MG63 (cell line): ENCODE measurements at regions not wholly inside any gene's neighbourhood (a gene's known extent, or its start where the extent isn't known, plus 50 kb on each side); places are given as distances from the start of the nearest gene placed in this dataset.

Experiments
- DNase-seq: peaks from one replicate; pipeline ENCODE4 v3.0.0-alpha.2; 2020
- H3K27me3 ChIP-seq: fragments of 250-450 bp; sonication (Bioruptor Pico); 2 replicates; pipeline ENCODE4 v1.5.1; 2020; ENCODE audit warnings: mild to moderate bottlenecking, moderate library complexity
- H3K36me3 ChIP-seq: fragments of 250-450 bp; sonication (Bioruptor Pico); 2 replicates; pipeline ENCODE4 v1.5.1; 2020; ENCODE audit warnings: mild to moderate bottlenecking, moderate library complexity
- H3K4me3 ChIP-seq: fragments of 250-450 bp; sonication (Bioruptor Pico); 2 replicates; pipeline ENCODE4 v1.5.1; 2020; ENCODE audit warnings: mild to moderate bottlenecking, moderate library complexity
- H3K9me3 ChIP-seq: fragments of 250-450 bp; sonication (Bioruptor Pico); 2 replicates; pipeline ENCODE4 v1.5.1; 2020; ENCODE audit warnings: mild to moderate bottlenecking, moderate library complexity

DNA sequence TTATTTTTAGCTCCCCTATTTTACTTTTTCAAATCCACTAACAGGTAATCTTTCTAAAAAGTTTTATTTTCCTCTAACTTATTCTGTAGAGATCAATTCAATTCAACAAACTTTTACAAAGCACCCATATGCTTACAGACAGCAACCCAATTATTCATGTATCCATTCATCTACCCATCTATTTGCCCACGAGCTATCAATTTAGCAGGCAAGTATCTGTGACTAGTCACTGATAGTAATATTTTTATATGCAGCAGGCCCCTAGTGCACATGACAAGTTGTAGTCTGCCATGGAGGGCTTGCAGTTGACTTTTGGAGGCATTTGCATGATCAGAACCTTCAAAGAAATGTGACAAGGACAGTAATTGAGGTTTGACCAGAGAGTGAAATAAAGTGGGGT is 753.2 kb upstream of the TENM4 start:
- DNase-seq = no peak
- Histone ChIP-seq H3K9me3 (no peaks in the 10 kb centered on the region), H3K36me3 (no peaks in the 10 kb centered on the region), H3K4me3 (no peak overlapping the region), H3K27me3 (no peaks in the 10 kb centered on the region)

DNA sequence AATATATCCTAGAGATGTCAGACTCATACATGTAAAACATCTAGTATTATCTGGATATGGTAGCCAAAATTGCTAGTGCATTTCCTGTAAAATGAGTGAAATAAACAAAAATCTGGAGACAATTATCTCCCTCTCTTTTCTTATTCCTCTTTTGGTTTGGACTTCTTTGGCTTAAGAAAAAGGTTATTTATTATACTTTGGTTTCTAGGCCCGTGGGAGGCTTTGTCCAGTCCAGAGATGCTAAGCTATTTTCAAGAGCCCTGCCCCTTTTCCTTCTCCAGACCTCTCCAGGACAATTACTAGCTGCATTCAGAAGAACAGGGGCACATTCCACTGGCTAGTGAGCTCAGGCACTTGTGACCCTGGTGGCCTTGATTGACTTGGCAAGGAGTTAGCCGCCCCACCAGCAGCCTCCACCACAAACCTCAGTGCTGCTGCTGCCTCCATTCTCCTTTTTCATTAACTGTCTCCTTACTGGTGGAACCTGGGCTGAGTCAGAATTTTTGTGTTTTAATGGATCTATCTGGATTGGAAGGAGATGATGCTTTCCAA is 747.3 kb upstream of the TENM4 start:
- H3K4me3 ChIP-seq = no peak overlapping the region
- no peak for DNase-seq
- no peaks in the 10 kb centered on the region for H3K36me3 ChIP-seq
- no peaks in the 10 kb centered on the region for H3K9me3 ChIP-seq
- H3K27me3 ChIP-seq = no peaks in the 10 kb centered on the region

DNA sequence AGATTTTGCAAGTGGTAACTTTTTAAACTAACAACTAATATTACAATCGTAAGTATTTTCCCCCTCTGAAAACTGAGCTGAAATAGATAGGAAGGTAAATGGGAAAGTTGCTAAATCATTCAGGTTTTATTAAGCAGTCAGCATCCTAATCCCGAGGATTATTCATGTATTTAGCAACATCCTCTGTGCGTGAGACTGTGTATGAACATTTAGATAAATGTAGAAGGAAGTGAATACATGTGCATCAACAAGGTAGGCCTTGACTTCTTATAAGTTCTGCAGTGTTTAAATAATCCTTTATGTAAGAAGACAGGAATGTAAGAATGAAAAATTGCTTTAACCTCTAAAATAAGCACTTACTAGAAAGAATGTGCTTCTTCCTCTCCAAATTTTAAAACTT is 745.9 kb upstream of the TENM4 start:
- no peak for DNase-seq
- Histone ChIP-seq H3K4me3 (no peak overlapping the region), H3K9me3 (no peaks in the 10 kb centered on the region), H3K36me3 (no peaks in the 10 kb centered on the region), H3K27me3 (no peaks in the 10 kb centered on the region)

DNA sequence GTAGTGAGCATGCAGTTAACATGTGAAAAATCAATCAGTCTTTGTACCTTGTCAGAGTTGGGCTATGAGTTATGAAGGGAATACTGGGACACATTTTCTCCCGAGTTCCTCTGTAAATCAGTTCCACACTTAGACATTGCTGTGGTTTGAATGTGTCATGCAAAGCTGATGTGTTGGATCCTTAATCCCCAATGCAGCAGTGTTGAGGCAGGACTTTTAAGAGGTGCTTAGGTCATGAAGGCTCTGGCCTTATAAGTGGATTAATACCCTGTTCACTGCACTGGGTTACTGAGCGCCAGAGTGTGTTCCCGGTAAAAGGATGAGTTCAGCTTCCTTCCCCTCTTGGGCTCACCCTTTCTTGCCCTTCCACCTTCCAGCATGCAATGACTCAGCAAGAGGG is 742.1 kb upstream of the TENM4 start:
- Histone ChIP-seq H3K27me3 (no peaks in the 10 kb centered on the region), H3K36me3 (no peaks in the 10 kb centered on the region), H3K9me3 (no peaks in the 10 kb centered on the region), H3K4me3 (no peak overlapping the region)
- DNase-seq = no peak

DNA sequence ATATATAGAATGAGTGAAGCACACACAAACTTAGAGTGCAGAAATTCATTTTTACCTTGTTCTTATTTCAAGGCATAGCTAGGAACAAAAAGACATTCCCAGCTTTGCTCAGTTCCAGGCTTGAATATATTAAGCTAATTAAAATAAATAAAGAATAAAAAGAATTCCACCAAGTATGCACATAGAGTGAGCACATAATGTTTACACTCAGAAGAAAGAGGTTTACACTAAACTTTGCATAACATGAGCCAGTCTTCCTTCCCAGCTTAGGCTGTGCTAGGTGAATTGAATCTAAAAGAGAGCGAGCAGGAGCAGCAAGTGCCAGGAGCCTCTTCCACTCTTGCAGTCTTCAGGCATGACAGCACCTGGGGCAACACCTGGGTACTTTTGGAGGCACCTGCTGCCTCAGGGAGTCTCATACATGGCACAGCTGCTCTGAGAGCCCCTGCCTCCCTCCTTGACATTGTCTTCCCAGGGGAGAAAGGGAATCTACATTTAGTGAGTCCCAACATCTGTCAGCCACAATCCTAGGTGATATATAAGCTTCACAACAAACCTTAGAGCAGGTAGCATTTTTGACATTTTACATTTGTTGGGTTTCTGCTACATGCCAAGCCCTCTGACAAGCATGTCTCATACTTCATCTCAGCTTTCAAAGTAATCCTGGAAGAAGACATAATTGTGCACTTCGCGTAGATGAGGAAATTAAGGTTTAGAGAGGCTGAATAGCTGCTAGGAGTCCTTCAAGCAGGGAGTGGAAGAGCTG is 732.7 kb upstream of the TENM4 start:
- Histone ChIP-seq H3K36me3 (no peaks in the 10 kb centered on the region), H3K27me3 (no peaks in the 10 kb centered on the region), H3K9me3 (no peaks in the 10 kb centered on the region), H3K4me3 (no peak overlapping the region)
- DNase-seq = no peak

DNA sequence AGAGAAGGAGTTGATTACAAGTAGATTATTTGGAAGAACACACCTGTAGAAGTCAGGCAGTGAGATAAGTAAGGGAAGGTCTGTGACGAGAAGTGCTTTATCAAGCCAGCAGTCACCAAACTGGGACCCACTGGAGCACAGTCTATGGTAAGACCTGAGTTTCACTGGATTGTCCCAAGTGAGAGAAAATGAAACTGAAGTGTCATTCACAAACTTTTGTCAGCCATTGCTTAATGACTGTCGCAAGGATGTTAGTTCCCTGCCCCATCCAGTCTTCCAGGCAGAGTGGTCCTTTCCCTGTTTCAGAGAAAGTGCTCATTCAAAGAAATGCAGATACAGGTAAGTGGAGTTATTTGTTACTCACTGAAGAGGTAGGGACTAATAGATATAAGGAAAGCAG is 728.0 kb upstream of the TENM4 start:
- DNase-seq = no peak
- H3K36me3 ChIP-seq = no peaks in the 10 kb centered on the region
- H3K4me3 ChIP-seq = no peak overlapping the region

DNA sequence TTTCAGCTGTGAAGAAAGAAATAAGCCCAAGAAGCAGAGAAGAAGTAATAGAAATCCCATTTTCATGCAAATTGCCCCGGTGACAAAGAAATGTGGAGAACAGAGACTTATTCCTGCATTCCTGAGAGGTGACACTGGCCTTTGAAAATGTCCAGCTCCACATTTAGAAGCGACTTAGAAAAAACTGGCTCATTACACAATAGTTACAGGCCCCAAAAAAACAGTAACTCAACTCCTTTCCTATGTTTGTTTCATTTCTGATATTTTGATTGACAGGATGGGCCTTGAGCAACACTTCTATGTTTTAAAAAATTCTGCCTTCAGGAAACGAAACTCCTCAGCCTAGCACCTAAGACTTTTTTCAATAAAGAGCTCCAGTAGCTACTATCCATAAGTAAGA is 726.9 kb upstream of the TENM4 start:
- Histone ChIP-seq H3K27me3 (no peaks in the 10 kb centered on the region), H3K9me3 (no peaks in the 10 kb centered on the region), H3K4me3 (no peak overlapping the region), H3K36me3 (no peaks in the 10 kb centered on the region)
- DNase-seq = no peak

More for the DNA sequence above, 728.0 kb upstream of the TENM4 start:
- Histone ChIP-seq H3K9me3 (no peaks in the 10 kb centered on the region), H3K27me3 (no peaks in the 10 kb centered on the region)

DNA sequence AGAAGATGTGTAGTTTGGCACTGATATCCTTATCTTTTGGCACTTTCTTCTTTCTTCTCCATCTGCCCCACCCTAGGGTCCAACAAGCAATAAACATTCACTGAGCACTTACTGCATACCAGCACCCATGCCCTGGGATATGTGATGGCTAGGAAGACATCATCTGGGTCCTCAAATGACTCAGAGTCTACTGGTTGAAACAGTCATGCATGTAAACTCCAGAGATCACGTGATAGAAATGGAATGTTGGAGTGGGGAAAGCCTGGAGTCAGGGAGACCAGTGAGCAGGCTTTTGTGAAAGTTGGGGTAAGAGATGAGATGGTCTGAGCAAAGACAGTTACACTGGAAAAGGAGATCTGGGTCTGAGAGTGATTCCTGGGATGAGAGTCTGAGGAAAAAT is 724.9 kb upstream of the TENM4 start:
- Histone ChIP-seq H3K4me3 (no peak overlapping the region), H3K27me3 (no peaks in the 10 kb centered on the region), H3K36me3 (no peaks in the 10 kb centered on the region), H3K9me3 (no peaks in the 10 kb centered on the region)
- no peak for DNase-seq

DNA sequence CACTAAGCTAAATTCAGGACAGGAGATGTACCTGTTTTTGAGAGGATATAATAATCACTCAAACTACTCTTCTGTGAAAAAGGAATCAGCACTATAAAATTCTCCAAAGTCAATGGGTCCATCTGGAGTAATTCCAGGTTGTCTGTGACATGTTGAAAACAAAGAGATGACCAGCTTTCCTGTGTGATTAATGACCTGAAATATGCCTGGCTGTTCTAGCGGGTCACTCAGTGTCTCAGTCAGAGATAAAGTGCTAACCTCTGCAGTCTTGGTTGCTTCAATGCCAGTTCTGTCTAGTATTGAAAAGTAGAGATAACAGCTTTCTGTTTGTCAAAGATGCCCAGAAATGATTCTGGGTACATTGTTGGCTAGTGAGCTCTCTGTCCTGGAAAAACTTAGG is 722.6 kb upstream of the TENM4 start:
- Histone ChIP-seq H3K9me3 (no peaks in the 10 kb centered on the region), H3K27me3 (no peaks in the 10 kb centered on the region), H3K4me3 (no peak overlapping the region), H3K36me3 (no peaks in the 10 kb centered on the region)
- DNase-seq = no peak

DNA sequence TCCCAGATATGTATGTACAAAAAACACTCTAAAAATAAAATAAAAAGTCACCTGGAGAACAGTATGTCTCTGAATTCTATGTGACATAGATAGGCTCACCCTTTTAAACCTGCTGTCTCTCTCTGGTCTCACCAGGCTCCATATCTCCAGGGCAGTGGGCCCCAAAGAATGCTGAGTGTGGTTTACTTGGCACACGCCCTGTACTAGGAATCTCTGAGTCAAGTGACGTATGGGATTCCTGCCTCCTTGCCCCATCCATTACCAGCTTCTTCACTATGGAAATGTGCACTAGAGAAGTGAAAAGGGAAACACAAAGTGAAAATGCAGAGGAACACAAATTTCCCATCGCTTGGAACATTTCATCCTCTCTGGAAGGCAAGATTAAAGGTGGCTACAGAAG is 722.2 kb upstream of the TENM4 start:
- no peak overlapping the region for H3K4me3 ChIP-seq
- DNase-seq = no peak

DNA sequence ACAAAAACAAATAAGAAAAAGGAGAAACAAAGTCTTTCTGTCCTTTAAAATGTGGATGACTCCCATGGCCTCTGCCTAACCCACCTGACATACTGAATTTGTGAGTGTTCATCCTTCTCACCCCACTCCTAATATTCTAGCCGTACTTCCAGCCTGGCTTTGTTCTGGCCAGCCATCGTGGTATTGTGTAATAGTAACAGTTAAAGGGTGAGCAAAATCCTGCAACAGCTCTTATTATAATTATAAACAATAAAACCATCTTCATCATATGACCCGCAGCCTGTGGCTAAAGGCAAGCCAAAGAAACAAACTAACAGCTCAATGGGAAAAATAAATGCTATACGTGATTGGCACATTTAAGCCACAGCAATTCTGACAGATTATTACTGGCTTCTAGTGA is 721.6 kb upstream of the TENM4 start:
- no peaks in the 10 kb centered on the region for H3K27me3 ChIP-seq
- no peaks in the 10 kb centered on the region for H3K36me3 ChIP-seq
- no peaks in the 10 kb centered on the region for H3K9me3 ChIP-seq
- no peak for DNase-seq
- H3K4me3 ChIP-seq = no peak overlapping the region

More for the DNA sequence above, 722.2 kb upstream of the TENM4 start:
- H3K9me3 ChIP-seq = no peaks in the 10 kb centered on the region
- H3K36me3 ChIP-seq = no peaks in the 10 kb centered on the region
- no peaks in the 10 kb centered on the region for H3K27me3 ChIP-seq

DNA sequence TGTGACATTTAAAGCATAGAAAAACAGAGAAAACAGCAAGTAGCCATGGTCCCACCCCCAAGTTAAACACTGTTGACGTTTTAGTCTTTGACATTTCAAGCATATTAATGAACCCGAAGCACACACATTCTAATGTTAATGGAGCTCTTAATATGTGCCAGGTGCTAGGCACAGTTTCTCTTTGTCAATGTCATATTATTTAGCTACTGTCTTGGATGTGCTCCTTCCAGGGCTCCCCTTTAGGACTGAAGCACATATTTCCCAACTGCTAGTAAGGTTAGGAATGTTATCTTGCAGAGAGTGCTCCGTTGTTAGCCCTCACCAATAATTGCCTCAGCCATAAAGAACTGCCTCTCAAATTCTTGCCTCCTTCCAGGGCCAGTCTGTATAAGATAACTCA is 716.6 kb upstream of the TENM4 start:
- Histone ChIP-seq H3K36me3 (no peaks in the 10 kb centered on the region), H3K9me3 (no peaks in the 10 kb centered on the region), H3K4me3 (no peak overlapping the region), H3K27me3 (no peaks in the 10 kb centered on the region)
- no peak for DNase-seq

DNA sequence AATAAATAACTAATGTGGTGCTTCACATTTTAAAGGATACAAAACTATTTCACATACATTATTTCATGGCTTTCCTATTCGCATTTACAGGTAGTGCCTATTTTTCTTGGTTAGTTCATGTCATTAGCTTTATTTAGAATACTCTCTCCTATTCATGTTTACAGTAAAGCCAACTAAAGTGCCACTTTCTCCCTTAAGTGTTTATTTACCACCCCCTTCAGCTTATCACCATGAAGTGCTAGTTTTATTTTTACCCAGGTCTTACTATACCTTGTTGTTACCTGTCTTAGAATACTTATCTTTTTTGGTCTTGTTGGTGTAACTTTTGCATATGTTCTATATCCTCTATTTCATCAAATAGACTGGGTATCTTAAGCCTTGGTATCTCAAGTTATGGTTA is 715.2 kb upstream of the TENM4 start:
- no peaks in the 10 kb centered on the region for H3K27me3 ChIP-seq
- H3K9me3 ChIP-seq = no peaks in the 10 kb centered on the region
- no peak overlapping the region for H3K4me3 ChIP-seq
- H3K36me3 ChIP-seq = no peaks in the 10 kb centered on the region
- no peak for DNase-seq

DNA sequence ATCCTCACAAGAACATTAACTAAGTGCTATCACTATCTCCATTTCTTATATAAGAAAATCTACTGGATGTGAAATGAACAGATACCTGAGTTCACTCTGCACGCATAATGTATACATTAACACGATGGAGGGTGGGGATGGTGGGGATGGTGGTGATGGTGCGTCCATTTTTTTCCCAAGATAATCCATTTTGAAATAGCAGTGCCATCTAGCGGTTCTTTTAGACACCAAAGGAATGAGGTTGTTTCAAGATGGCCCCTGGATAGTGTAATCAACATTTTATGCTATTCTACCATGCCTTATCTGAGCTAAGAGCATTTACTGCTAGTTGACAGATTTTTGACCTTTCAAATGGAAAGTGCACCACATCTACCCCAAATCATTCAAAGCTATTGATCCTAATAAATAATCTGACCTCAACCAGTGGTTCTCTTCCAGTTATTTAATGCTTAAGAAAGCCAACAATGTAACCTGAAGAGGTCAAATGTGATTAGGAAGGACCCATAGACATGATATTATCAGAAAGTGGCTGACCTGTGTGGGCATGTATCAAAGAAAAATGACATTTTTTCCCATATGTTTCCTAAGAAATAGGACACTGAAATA is 714.7 kb upstream of the TENM4 start:
- no peak overlapping the region for H3K4me3 ChIP-seq
- no peaks in the 10 kb centered on the region for H3K36me3 ChIP-seq
- no peaks in the 10 kb centered on the region for H3K27me3 ChIP-seq
- DNase-seq = no peak
- H3K9me3 ChIP-seq = no peaks in the 10 kb centered on the region

DNA sequence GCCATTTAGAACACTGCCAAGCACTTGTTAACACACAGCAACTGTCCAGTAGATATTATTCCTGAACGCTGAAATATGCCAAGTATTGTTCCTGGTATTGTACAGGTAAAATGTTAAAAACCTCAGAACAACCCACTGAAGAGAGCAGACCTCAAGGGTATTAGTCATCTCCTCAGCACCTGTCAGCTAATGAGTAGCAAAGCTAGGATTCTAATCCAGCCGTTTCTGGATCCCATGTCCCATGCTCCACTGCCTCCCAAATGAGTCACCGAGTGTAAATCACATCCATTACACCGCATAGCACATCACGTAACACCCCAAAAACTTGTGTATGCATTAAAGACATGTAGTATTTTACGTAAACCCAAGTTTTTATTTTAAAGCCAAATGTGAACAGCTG is 705.4 kb upstream of the TENM4 start:
- H3K4me3 ChIP-seq = no peak overlapping the region
- H3K9me3 ChIP-seq = no peaks in the 10 kb centered on the region
- H3K27me3 ChIP-seq = no peaks in the 10 kb centered on the region
- no peak for DNase-seq
- H3K36me3 ChIP-seq = no peaks in the 10 kb centered on the region

DNA sequence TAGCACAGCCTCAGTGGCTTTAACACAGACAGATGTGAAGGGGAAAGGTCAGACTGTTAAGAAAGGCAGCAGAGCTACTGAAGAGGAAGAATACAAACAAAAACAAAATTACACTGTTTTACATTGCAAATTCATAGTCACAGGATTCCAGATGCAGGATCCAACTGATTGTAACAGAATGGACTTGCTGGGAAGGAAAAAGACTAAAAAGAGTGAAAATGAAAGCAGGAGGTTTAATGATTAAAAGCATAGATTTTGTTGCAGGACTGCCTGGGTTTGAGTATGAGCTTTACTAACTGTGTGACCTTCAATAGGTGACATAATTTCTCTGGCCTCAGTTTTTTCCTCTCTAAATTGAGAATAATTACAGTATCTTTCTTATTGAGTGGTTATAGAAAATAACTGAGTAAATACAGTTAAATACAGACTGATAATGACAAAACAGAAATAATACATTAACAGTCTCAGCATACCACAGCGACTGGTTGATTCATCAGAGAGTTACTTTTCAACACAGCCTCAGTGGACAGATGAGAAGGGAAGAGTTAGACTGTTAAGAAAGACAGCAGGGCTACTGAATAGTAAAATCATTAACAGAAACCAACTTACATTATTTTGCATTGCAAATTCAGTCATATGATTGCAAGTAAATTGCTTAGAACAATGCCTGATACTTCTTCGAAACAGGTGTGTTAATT is 704.2 kb upstream of the TENM4 start:
- H3K4me3 ChIP-seq = no peak overlapping the region
- no peaks in the 10 kb centered on the region for H3K9me3 ChIP-seq
- no peaks in the 10 kb centered on the region for H3K36me3 ChIP-seq
- no peaks in the 10 kb centered on the region for H3K27me3 ChIP-seq
- DNase-seq = no peak

DNA sequence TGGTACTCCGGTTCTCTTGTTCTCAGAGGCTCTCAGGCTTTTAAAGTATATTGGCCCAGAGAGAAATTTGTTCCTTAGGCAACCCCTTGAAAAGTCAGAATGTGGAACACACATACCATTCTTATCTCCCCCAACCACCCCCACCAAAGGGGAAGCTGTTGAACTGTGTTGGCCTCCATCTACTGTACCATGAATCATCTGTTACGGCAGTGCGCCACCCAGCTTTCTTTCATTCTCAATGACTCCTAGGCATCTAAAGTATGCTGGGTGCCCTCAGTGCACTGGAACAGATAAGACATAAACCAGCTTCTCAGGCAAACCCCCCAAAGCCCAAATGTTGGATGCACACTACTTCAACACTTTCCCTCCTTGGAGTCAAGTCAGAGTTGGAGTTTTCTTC is 696.2 kb upstream of the TENM4 start:
- Histone ChIP-seq H3K36me3 (no peaks in the 10 kb centered on the region), H3K4me3 (no peak overlapping the region), H3K9me3 (no peaks in the 10 kb centered on the region), H3K27me3 (no peaks in the 10 kb centered on the region)
- no peak for DNase-seq

DNA sequence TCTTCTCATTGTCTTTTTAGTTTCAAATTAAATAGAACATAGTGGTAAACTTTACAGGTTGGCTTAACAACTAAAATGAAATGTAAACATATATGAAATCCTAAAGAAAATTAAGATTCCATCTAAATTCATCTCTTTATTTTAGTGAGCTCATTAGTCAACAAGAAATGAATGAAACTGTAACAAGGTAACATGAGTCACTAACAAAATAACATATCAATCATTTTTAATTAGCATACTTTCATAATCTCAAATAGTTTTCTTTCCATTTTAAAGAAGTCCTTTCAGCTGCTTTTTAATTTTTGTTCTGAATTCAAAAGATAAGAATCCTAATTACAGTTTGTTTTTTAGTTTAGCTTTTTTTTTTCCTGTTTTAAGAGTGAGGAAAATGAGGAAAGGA is 688.6 kb upstream of the TENM4 start:
- no peaks in the 10 kb centered on the region for H3K27me3 ChIP-seq
- no peak for DNase-seq
- no peaks in the 10 kb centered on the region for H3K36me3 ChIP-seq
- no peak overlapping the region for H3K4me3 ChIP-seq
- no peaks in the 10 kb centered on the region for H3K9me3 ChIP-seq
